ENCODE measurements at regions not wholly inside any gene's neighbourhood (a gene's known extent, or its start where the extent isn't known, plus 50 kb on each side); places are given as distances from the start of the nearest gene placed in this dataset.

DNA sequence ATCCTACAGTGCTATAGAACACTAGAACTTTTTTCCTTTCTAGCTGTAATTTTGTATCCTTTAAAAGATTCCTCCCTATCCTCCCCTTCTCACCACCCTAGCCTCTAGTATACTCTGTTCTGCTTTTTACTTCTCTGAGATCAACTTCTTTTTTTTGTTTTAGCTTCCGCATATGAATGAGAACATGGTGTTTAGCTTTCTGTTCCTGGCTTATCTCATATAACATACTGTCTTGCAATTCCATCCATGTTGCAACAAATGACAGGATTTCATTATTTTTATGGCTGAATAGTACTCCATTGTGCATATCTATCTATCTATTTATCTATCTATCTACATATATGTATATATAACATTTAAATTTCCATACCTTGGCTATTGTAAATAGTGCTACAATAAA, 126.0 kb upstream of the MAN2A1 start:
- TF ChIP-seq, protein P1, sequence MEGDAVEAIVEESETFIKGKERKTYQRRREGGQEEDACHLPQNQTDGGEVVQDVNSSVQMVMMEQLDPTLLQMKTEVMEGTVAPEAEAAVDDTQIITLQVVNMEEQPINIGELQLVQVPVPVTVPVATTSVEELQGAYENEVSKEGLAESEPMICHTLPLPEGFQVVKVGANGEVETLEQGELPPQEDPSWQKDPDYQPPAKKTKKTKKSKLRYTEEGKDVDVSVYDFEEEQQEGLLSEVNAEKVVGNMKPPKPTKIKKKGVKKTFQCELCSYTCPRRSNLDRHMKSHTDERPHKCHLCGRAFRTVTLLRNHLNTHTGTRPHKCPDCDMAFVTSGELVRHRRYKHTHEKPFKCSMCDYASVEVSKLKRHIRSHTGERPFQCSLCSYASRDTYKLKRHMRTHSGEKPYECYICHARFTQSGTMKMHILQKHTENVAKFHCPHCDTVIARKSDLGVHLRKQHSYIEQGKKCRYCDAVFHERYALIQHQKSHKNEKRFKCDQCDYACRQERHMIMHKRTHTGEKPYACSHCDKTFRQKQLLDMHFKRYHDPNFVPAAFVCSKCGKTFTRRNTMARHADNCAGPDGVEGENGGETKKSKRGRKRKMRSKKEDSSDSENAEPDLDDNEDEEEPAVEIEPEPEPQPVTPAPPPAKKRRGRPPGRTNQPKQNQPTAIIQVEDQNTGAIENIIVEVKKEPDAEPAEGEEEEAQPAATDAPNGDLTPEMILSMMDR (conservative IDR thresholded peaks at IDR 0.05): no peak
- TF ChIP-seq ZFX (IDR thresholded peaks at IDR 0.05): no peak
